ENCODE measurements at regions not wholly inside any gene's neighbourhood (a gene's known extent, or its start where the extent isn't known, plus 50 kb on each side); places are given as distances from the start of the nearest gene placed in this dataset.

DNA sequence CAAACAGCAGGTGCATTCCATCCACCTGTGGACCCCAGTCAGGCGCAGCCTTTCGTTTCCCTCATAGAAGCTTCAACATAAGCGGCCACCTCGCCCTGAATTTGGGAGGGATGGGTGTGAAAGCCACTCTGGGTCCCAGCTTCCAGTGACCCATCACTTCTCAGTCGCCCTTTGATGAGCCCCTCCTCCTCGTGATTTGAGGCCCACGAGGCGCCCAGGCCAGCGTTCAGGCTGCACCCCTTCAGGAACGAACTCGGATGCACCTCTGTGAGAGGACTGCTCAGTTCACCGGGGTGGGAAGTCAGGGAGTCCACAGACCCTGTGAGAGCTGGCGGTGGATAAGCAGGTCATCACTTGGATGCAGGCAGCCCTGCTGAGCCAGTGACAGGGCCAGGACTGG lies 1118.2 kb downstream of the BRD1 start:
- Mint-ChIP-seq H3K9me3 (no peaks in the 10 kb centered on the region), H3K27me3 (ENCODE audit: low read depth in 2 of 2) (no peaks in the 10 kb centered on the region), H3K36me3 (no peaks in the 10 kb centered on the region), H3K4me3 (no peak overlapping the region), H3K4me1 (no peaks in the 10 kb centered on the region), H3K27ac (no peak overlapping the region)
- Histone ChIP-seq H3K4me3 (ENCODE audit: low read length) (no peak overlapping the region), H3K36me3 (ENCODE audit: control insufficient read depth, insufficient read depth, low read length) (no peaks in the 10 kb centered on the region), H3K27me3 (ENCODE audit: control insufficient read depth, insufficient read depth, low read length) (no peaks in the 10 kb centered on the region), H3K9me3 (ENCODE audit: control insufficient read depth, insufficient read depth, low read length) (no peaks in the 10 kb centered on the region), H3K27ac (ENCODE audit: low read length) (no peak overlapping the region), H3K4me1 (ENCODE audit: control insufficient read depth, insufficient read depth, low read length) (no peaks in the 10 kb centered on the region)
- ATAC-seq (no peak), DNase-seq (no peak)
- WGBS (ENCODE audit: insufficient coverage): 86% methylated on average over 13 of the region's 13 CpGs
- TF ChIP-seq, protein P1, sequence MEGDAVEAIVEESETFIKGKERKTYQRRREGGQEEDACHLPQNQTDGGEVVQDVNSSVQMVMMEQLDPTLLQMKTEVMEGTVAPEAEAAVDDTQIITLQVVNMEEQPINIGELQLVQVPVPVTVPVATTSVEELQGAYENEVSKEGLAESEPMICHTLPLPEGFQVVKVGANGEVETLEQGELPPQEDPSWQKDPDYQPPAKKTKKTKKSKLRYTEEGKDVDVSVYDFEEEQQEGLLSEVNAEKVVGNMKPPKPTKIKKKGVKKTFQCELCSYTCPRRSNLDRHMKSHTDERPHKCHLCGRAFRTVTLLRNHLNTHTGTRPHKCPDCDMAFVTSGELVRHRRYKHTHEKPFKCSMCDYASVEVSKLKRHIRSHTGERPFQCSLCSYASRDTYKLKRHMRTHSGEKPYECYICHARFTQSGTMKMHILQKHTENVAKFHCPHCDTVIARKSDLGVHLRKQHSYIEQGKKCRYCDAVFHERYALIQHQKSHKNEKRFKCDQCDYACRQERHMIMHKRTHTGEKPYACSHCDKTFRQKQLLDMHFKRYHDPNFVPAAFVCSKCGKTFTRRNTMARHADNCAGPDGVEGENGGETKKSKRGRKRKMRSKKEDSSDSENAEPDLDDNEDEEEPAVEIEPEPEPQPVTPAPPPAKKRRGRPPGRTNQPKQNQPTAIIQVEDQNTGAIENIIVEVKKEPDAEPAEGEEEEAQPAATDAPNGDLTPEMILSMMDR (IDR thresholded peaks at IDR 0.05): no peak
- intact Hi-C loops (cut with micrococcal nuclease): no loop called here

DNA sequence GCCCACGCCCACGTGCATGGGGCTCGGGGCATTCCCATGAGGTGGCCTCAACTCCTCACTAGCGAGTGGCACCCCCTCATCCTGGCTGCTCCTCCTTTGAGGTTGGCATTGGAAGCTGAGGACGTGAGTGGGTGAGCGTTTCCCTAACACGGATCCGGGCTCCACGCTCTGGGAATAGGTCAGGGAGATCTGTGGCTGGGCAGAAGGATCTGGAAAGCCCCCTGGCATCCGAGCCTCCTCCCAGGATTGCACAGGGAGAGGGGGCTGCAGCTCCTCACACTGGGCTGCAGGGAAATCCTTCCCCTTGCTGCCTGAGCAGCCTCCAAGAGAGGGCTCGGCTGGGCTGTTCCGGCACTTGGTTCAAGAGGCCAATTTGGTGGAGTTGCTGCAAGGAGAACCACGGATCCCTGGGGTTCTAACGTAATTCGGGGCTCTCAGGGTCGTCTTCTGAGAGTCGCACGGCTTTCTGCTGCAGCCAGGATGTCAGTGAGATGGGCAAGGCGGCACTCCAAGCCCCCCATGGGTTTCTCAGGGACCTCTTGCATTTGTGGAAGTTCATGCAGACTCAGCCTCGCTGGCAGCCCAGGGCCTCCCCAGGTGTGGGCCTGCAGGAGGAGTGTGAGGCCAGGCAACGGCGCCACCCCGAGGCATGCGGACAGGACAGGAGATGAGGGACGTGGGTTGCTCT lies 1119.0 kb downstream of the BRD1 start:
- Mint-ChIP-seq H3K27me3 (ENCODE audit: low read depth in 2 of 2) (no peaks in the 10 kb centered on the region), H3K4me1 (no peaks in the 10 kb centered on the region), H3K9me3 (no peaks in the 10 kb centered on the region), H3K36me3 (no peaks in the 10 kb centered on the region), H3K4me3 (no peak overlapping the region), H3K27ac (no peak overlapping the region)
- Histone ChIP-seq H3K36me3 (ENCODE audit: control insufficient read depth, insufficient read depth, low read length) (no peaks in the 10 kb centered on the region), H3K9me3 (ENCODE audit: control insufficient read depth, insufficient read depth, low read length) (no peaks in the 10 kb centered on the region), H3K4me1 (ENCODE audit: control insufficient read depth, insufficient read depth, low read length) (no peaks in the 10 kb centered on the region), H3K27ac (ENCODE audit: low read length) (no peak overlapping the region), H3K4me3 (ENCODE audit: low read length) (no peak overlapping the region), H3K27me3 (ENCODE audit: control insufficient read depth, insufficient read depth, low read length) (no peaks in the 10 kb centered on the region)
- intact Hi-C loops (cut with micrococcal nuclease): no loop called here
- no peak for ATAC-seq
- TF ChIP-seq, protein P1 (IDR thresholded peaks at IDR 0.05): no peak
- WGBS (ENCODE audit: insufficient coverage): 82% methylated on average over 25 of the region's 25 CpGs
- no peak for DNase-seq

DNA sequence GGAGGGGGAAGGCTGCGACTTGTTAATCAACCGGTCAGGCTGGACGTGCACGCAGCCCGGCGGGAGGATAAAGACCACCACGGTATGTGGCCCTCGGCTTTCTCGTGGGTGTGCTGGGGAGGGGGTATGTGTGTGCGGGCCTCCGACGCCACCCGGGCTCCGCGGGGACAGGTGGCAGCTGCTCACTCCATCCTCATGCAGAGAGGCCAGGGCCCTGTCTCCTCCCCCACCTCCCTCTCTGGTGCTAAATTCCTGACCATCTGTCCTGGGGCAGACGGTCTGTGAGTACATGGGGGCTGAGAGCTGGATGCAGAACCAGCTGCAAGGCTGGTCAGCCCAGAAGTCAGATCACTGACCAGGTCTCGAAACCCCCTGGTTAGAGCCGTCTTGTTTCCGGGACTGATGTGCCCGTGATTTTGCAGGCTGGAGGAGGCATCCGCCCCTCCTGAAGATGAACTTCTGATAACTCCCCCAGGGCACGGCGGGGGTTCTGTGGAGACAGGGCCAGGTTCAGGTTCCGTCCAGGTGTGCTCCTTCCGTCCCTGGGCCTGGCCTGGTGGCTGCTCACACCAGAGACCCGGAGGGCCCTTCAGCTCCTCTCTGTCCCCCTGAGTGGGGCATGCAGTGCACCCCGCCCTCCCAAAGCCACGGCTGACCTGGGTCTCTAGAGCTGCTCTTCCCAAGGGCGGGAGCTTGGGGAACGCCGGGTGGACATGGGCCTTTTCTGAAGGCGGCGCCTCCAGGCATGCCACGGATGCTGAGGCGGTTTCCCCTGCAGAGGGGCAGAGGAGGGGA lies 1119.7 kb downstream of the BRD1 start:
- Mint-ChIP-seq H3K27me3 (ENCODE audit: low read depth in 2 of 2) (no peaks in the 10 kb centered on the region), H3K9me3 (no peaks in the 10 kb centered on the region), H3K4me3 (no peak overlapping the region), H3K4me1 (no peaks in the 10 kb centered on the region), H3K36me3 (no peaks in the 10 kb centered on the region), H3K27ac (no peak overlapping the region)
- no peaks in the 10 kb centered on the region for H3K36me3 ChIP-seq (ENCODE audit: control insufficient read depth, insufficient read depth, low read length)
- no peak overlapping the region for H3K4me3 ChIP-seq (ENCODE audit: low read length)
- WGBS (ENCODE audit: insufficient coverage): 91% methylated on average over 33 of the region's 35 CpGs
- ATAC-seq: no peak
- no peak overlapping the region for H3K27ac ChIP-seq (ENCODE audit: low read length)
- TF ChIP-seq, protein P1 (IDR thresholded peaks at IDR 0.05): no peak
- no peak for DNase-seq
- H3K27me3 ChIP-seq (ENCODE audit: control insufficient read depth, insufficient read depth, low read length): no peaks in the 10 kb centered on the region
- intact Hi-C loops (cut with micrococcal nuclease): no loop called here
- H3K4me1 ChIP-seq (ENCODE audit: control insufficient read depth, insufficient read depth, low read length): no peaks in the 10 kb centered on the region
- H3K9me3 ChIP-seq (ENCODE audit: control insufficient read depth, insufficient read depth, low read length): no peaks in the 10 kb centered on the region
